Endometrium (tissue), 2 donors: ENCODE measurements at regions not wholly inside any gene's neighbourhood (a gene's known extent, or its start where the extent isn't known, plus 50 kb on each side); places are given as distances from the start of the nearest gene placed in this dataset.

Experiments used
- FAIRE-seq: peaks from 2 replicates; lab custom pipeline; 2012; peaks lifted over from hg19 to GRCh38; lab: Jason Lieb, UNC
- donor health status: control.
- donor health status: control.

DNA sequence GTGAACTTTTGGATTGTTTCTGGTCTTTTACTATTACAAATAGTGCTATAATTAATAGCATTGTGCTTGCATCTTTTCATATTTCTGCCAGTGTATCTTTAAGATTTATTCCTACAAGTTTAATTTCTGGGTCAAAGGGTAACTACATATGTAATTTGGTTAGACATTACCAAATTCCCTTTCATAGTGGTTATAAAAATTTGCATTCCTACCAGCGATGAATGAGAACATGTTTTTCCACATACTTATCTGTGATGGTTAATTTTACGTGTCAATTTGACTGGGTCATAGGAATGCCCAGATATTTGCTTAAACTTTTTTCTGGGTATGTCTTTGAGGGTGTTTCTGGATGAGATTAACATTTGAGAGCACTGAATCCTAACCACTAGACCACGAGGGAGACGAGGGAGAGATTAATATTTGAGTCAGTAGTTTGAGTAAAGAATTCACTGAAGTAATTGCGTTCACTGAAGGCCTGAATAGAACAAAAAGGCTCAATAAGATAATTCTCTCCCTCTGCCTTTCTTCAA lies 132.3 kb upstream of the NEO1 start:
- no peak for FAIRE-seq

DNA sequence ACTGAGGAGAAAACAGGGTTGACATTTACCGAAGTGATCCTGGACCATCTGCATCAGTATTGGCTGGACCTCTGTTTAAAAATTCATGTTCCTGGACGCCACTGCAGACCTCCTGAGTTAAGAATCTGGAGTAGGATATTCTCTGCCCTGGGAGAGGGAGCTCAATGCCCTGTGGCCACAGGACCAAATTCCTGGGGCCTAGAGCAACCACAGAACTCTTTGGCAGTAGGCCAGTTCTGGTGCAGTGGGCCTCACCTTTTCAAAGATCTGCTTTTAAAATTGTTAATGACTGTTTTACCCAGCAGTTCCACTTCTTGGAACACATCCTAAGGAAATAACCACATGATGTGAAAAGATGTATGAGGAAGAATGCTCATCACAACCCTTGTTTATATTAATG lies 133.3 kb upstream of the ADPGK start:
- FAIRE-seq, result no peak

DNA sequence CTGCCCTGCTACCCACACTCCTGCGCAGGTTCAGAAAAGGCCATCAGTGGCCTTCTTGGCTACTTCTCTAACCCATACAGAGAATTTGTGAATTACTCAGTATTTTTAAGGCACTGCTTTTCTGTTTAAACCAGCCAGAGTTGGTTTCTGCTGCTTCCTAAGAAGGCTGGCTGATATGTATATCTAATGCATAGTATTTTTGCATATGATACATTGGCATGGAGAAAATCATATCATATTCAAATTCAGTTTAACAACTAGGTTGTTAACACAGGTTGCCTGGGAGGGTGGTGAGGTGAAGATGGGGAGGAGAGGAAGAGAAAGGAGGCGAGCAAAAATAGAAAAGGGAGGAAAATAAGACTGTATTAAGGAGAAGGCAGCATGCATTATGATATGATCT lies 132.8 kb upstream of the ADPGK start:
- FAIRE-seq, result no peak

DNA sequence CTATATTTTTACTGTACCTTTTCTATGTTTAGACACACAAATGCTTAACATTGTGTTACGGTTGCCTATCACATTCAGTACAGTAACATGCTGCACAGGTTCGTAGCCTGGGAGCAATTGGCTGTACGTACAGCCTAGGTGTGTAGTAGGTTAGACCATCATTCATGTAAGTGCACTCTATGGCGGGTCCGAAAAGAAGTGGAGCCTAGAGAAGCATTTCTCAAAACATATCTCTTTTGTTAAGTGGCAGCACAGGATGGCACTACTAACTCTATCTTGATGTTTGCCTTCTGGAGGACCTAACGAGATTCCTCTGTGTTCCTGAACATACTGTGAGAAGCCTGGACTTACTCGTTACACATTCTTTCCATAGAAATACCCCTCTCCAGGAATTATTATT lies 132.3 kb upstream of the ADPGK start:
- no peak for FAIRE-seq

DNA sequence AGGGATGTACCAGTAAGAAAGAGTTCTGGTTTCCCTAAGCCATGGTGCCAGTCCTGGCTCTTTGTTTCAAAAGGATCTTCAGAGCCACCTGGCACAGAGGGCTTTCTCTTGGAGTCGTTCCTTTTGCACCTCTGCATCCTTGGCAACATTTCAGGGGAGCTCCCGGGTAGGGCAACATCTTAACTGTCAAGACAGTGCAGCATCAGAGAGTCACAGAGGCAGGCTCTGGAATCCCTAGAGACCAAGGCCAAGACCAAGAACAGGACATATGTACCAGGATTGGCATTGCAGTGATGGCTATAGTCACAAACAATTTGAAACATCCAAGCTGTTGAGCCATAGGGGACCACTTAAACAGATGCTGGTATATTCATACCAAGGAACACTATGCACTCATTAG lies 129.4 kb upstream of the ADPGK start:
- no peak for FAIRE-seq

DNA sequence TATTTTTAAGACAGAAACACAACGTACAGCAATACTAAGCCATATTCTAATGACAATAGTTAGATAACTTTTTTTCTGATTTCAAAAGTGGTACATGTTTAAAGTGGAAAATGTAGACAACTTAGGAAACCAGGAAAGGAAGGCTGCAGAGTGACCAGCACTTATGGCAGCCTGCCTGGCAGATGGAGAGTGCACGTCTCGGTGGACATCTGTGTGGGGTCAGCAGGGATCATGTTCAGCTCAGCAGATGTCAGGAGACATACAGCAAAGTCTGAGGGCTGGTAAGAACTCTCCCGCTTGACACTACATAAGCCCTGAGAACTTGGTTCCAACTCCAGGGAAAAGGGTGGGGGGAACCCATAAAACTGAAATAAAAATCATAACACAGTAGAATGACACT lies 128.6 kb upstream of the ADPGK start:
- FAIRE-seq, result no peak

DNA sequence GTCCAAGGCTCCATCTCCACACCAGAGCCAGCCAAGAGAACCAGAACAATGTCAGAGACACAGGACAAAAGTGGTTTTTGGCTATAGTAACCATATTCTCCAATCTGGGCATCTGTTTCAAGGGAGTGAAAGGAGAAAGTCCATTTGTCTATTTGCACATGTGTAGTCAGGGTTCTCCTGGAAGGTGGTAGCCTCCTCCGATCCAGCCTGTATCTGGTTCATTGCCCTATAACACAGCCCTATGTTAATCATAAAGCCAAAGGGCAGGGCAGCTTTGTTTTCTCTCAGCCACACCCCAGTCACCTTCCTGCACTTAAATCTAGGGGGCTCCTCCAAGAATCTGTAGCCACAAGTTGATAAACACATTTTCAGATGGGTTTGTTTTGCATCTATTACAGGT lies 128.1 kb upstream of the ADPGK start:
- FAIRE-seq, result no peak

DNA sequence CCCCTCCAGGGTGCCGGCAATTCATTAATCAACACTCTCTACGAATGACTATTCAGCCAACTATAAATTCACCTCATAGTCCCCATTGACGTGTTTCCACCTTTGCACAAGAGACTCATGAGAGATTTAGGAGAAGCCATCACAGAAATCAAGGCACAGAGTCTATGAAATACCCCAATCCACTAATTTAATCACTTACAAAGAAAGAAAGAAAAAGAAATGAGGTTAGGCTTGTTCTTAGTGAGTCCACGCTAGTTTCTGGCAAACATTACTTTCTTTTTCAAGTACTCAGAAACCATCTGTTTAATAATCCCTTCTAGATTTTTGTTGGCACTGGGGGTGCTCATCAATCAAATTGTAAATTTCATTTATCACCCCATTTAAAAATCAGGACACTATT lies 125.2 kb upstream of the ADPGK start:
- no peak for FAIRE-seq

DNA sequence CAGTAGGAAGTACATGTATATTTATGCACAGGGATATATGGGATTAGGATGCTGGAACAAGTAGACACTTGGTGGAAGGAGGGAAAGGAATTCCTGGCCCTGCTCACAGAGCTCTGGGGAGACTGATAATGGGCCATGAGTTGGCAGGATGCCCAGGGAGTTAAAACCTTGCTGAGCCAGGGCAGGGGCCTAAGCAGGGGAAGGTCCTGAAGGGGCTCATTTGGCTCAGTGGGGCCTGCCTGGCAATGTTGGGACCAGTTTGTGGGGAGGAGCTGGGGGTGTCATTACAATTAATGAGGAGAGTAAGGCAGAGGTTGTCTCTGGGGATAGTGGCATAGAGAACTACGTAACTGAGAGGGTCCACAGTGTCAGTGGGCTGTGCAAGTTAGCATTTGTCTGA lies 124.2 kb upstream of the ADPGK start:
- no peak for FAIRE-seq

DNA sequence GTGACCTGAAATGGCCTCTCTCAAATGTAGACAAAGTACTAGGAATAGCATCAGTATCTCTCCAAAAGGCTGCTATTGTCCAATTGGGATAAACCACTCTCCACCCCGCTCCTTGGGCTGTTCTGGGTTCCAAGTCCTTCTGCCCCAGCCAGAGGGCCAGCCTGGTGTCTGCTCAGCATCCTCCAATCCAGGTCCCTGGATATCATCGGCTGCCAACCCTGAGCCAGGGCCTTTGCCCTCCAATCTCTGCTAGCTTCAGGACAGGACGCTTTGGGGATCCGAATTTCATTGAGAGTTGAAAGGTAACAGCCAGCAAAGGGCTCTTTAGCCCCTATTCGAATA lies 119.3 kb upstream of the ADPGK start:
- FAIRE-seq, result no peak

DNA sequence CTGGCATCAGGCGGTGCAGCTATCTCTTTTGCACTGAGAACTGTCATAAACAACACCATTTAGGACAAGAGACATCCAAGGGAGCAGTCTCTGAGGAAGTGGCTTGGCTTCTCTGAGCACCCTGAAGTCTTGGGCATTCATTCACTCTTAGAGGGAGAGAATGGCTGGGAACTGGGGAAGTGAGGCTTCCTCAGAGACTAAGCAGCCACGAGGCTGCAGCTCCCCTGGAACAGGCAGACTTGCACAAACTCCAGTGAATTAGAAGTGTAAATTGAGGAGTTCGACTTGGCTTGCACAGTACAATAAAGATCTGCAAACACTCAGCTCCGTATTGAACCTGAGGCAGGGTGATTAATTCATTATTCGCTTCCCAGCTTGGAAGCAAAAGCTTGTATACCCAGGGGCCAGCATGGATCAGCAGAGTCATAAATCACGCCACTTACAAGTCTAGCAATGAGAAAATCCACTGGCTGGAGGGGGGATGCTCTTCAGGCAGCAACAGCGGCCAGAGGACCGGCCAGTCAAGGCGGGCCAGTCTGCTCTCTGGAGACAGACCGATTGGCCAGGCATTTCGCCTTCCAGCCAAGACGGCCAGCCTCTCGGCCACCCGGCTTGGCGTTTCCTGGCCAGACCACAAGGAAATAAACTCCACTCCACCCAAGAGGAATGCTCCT lies 118.8 kb upstream of the ADPGK start:
- no peak for FAIRE-seq

DNA sequence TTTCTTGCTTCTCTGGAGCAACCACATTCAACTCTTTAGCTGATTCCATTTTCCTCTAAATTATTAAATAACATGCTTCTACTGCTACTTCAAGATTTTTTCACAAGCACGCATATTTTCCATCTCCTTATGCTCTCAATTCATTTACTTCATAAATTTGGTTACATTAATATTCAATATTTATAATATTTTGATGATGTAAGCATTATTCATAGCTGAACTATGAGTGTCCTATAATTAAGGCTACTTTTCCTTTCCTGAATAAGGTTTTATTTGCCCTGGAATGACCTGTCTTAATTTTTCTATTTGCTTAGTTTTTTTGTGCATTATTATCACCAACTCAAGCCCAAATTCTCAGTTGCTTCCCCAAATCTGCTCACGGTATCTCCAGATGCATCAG lies 109.4 kb upstream of the ADPGK start:
- FAIRE-seq, result no peak

DNA sequence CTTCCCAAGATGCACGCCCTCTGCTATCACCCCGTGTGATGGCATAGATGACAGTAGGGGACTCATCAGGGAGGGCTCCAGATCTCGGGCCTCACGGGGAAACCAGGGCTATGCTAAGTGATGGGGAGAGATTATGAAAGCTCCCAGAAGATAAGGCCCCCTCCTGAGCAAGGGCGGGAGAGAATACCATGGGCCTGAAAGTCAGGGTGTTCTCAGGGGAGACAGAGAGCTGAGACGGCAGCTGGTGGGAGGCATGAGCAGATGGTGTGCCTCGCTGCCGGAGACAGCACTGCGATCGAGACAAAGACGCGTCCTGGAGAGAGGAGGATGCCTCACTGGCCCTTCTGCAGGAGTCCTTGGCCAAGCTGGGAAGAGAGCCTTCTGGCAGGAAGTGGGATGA lies 106.5 kb upstream of the ADPGK start:
- FAIRE-seq, result no peak

DNA sequence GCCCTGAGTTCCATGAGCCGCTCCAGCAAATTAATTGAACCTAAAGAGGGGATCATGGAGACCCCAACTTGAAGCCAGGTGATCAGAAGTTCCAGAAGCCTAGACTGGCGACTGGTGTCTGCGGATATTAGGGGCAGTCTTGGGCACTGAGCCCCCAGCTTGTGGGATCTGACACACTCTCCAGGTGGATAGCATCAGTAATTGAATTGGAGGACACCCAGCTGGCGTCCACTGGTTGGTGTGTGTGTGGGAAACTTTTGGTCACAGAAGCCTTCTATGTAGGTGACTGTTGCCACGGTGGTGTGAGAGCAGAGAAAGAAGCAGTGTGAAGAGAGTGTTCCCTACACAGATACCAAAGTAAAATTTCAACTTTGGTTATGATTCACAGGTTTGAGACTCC lies 106.0 kb upstream of the ADPGK start:
- no peak for FAIRE-seq

DNA sequence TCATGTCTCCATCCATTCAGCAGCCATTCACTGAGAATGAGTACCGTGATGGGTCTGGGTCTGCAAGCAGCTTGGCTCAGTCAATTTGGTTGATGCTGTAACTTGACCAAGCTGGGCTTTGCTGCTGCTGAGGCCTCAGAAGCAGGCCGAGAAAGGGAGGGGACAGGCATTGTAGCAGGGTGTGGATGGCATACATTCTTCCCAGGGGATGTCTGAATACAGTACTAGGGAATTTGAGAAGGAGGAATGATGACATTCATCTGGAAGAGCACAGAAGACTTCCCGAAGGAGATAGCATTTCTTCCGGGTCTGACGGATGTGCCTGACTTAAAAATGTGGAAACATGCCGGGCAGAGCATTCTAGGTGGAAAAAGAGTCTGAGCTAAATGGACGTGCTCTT lies 105.3 kb upstream of the ADPGK start:
- FAIRE-seq, result no peak

DNA sequence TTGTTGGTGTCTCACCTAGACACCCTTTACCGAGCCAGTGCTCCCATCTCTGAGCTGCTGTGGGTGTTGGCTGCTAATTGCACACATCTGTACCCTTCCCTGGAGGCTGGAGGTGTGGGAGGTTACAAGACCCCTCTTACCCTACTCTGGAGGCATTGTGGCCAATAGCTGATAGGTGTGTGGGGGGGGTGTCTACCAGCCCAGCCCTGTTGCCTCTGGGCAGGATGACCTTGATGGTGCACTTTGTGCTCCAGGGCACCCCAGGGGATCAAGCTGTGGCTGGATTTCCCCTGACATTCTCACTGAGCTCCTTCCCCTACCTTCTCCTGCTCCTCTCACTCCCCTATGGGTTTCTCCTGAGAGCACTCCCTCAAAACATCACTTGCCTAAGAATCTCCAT lies 104.7 kb upstream of the ADPGK start:
- FAIRE-seq, result no peak

DNA sequence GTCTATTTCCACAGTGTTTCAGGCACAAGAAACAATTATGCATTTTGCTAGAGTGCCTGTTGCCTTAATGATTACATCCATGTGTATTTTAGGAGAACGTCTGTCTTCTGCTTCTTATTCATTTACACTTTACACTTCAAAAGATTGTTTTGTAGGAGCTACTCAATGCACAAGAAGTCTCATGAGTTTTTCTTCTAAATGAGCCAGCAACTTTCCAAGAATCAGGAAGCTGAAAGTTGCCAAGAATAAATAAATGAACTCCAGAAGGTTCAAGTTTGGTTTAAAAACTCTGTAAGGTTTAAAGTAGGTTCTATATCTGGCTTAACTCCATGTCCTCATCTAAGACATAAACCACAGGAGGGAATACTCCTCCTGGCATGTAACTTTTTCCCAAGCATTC lies 103.8 kb upstream of the ADPGK start:
- no peak for FAIRE-seq

DNA sequence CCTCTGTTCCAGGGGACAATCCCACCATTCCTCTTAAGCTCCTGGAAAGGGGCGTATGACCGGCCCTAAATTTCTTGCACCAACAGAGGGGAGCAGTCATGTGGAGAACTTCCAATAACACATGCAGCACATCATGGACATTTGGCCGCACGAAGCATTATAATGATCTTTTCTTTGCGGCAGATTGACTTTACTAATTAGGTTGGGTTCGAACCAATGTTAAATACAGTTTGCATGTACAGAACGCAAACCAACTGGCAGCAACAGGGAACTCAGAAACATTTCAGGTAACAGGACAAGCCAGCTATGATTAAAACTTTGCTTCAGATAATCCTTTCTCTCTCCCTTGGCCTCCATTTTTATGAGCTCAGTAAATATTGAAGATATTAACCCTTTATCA lies 100.8 kb upstream of the ADPGK start:
- no peak for FAIRE-seq

DNA sequence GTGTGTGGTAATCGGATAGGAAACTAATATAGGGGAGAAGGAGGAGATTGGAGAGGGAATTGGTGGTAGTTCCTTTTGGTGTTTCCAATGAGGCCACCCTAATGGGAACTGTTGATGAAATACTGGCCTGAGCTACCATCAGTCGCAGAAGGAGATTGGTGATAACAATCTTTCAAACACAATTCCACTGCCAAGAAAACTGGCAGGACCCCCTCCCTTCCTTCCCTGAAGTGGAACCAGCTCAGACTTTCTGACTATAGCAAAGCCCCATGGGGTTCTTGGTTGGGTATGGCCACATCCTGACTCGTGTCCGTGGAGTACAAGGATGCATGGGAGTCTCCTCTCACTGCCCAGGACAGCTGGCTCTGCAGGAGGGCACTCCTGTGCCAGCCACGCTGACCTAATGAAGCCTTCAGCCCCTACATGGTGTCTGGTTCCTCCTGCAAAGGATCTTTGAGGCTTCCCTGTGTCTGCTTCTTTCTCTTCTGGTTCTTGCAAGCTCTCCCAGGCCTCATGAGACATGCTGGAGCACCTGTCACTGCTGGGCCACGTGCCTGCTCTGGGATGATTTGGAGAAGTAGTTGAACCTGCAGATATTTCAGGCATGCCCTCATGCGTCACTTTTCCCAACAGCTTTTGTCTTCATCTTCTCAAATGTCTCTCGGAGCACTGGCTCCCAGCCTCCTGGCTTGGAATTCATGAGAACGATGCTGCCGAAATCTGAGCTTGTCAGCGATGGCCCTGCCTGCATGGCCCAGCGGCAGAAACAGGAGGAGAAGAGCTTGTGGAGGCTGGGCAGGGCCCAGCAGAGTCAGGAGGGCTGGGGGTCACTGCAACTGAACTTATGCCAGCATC lies 90.0 kb upstream of the ADPGK start:
- FAIRE-seq, result no peak

DNA sequence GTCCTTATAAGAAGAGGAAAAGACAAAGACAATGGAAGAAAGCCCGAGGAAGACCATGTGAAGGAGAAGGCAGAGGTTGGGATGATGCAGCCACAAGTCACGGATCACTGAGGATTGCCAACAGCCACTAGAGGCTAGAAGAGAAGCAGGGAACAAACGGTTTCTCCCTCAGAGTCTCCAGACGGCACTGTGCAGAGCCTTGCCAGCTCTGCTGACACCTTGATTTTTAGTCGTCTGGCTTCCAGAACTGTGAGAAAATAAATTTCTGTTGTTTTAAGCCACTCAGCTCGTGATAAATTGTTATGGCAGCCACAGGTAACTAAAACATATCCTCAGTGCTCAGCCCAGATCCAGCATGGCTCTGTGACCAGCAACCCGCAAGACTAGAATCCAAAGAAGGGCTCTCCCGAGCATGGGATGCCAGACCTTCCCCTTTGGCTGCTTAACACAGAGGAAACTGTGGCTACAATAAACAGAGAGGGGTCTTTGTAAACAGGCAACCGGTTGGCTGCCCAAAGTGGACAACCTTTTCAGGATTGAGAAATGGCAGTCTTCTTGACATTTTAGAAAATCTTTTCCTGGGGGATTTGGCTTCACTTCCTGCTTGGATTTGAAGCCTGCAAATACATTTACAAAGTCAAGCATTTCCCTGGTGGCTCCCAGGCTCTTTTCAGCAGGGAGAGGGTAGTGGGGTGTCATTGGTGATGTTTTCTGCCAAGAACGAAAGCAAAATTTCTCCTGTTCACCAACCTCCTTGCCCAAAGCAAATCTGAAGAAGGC lies 88.7 kb upstream of the ADPGK start:
- FAIRE-seq, result no peak

DNA sequence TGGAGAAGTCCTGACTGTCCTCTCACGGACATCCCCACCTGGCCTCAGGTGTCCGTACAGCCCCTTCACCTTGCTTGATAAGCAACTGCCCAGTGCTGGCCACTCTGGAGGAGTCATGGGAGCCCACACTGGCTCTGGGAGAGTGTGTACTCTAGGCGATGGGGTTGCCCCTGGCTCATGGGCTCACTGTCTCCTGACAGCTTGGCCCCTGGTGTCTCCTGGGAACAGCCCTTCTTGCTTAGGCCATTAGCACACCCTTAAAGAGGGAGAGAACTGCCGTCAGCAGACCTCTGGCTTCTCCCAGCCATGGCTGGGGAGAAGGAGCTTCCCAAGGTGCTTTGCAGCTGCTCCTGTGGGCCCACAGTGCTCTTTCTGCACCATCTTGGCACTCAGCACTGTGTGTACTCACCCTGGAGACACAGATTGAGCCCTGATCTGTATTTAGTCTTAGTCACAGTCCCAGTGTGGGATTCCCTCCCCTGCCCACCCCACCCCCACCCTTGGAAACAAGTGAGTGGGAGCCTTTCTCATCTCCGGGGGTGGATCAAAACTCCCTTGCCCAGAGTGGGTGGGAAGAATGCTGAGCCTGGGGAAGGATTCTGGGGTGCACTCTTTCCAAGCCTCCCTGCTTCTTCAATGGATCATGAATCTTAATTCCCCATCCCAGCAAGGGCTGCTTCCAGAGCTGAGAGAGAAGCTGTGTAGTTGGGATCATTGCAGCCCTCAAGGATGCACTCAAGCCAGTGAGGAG lies 83.5 kb upstream of the ADPGK start:
- no peak for FAIRE-seq

DNA sequence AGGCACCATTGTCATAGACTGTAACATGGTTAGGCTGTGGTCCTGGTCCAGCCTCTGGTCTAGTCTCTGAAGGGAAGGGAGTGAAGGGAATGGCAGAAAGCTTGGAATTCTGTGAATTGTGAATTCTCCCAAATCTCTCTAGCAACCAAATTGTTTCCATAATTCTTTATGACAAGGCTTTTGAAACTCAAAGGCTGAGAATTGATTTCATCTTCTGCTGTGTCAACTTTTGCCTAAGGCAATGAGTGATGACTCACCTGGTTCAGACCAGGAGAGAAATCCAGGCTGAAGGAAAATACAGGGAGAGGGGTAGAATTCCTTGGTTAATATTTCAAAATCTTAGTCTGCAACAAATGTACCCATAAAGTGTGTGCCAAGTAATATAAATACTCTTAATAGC lies 82.6 kb upstream of the ADPGK start:
- FAIRE-seq, result no peak
